Retinal pigment epithelial cell (primary cell): ENCODE measurements at regions not wholly inside any gene's neighbourhood (a gene's known extent, or its start where the extent isn't known, plus 50 kb on each side); places are given as distances from the start of the nearest gene placed in this dataset.

Source experiments
- DNase-seq: peaks from one replicate; pipeline ENCODE4 v3.0.0-alpha.2; 2010; ENCODE audit warnings: low read depth
- H3K4me3 ChIP-seq: 2 replicates; pipeline ENCODE4 v1.5.1; 2011; ENCODE audit warnings: mild to moderate bottlenecking, low read length, control low read depth, moderate library complexity
- TF ChIP-seq, protein P1 (sequence below): conservative IDR thresholded peaks from 2 replicates; pipeline ENCODE4 v1.5.1; 2011; ENCODE audit warnings: low read depth, low read length, control low read depth, inconsistent platforms

DNA sequence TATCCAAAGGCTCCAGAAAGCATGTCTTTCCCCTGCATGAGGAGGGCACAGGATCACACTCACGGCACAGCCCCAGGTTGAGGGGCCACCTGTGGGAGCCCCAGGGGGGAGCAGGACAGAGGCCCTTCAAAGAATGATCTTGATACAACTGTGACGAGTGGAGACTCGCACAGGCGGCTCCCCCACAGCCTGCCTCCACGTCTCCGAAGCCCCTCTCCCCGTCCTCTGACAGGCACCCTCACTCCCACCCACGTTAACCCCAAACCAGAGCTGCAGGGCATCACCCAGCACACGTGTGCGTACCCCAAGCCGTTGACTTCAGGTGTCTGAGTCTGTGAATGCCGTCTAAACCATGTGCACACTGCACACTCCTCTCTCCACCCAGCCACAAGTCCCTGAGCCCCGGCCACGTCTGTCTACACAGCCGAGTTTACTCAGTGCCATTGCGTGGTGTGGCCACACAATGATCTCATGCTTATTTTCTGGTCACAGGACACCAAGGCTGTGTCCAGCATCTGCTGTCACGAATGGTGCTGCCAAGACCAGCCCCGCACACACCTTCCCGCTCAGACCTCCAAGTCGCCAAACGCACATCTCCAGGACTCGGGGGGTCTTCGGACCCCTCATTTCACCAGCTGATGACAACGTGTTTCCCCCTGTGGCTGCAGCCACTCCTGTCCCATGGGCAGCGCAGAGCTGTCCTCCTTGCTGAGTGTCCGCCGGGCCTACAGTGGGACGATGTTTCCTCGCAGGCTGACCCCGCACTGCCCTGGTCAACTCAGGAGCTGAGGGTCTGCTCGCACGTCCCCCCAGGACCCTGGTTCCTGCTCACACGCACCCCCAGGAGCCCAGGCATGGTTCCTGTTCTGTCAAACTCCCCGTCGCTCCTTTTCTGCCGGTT is 251.2 kb downstream of the BRD1 start:
- TF ChIP-seq, protein P1, sequence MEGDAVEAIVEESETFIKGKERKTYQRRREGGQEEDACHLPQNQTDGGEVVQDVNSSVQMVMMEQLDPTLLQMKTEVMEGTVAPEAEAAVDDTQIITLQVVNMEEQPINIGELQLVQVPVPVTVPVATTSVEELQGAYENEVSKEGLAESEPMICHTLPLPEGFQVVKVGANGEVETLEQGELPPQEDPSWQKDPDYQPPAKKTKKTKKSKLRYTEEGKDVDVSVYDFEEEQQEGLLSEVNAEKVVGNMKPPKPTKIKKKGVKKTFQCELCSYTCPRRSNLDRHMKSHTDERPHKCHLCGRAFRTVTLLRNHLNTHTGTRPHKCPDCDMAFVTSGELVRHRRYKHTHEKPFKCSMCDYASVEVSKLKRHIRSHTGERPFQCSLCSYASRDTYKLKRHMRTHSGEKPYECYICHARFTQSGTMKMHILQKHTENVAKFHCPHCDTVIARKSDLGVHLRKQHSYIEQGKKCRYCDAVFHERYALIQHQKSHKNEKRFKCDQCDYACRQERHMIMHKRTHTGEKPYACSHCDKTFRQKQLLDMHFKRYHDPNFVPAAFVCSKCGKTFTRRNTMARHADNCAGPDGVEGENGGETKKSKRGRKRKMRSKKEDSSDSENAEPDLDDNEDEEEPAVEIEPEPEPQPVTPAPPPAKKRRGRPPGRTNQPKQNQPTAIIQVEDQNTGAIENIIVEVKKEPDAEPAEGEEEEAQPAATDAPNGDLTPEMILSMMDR = no peak
- no peak overlapping the region for H3K4me3 ChIP-seq
- no peak for DNase-seq

DNA sequence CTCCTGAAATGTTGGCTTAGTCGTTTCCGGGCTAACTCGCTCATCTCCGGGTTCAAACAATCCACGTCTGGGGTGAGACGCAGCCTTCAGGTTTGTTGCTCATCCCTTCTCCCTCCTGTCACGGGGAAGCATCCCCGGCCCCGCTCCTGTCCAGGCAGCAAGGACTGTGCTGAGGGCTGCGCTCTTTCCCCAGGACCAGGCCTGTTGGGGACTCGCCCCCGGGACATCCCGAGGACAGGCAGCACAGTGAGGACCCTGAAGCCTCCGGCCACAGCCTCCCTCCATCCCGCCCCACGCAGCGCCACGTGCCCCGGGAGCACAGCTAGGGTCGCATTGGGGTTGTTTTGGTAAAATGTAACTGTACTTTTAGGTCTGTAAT is 252.0 kb downstream of the BRD1 start:
- TF ChIP-seq, protein P1 = no peak
- H3K4me3 ChIP-seq = no peak overlapping the region
- DNase-seq = no peak

DNA sequence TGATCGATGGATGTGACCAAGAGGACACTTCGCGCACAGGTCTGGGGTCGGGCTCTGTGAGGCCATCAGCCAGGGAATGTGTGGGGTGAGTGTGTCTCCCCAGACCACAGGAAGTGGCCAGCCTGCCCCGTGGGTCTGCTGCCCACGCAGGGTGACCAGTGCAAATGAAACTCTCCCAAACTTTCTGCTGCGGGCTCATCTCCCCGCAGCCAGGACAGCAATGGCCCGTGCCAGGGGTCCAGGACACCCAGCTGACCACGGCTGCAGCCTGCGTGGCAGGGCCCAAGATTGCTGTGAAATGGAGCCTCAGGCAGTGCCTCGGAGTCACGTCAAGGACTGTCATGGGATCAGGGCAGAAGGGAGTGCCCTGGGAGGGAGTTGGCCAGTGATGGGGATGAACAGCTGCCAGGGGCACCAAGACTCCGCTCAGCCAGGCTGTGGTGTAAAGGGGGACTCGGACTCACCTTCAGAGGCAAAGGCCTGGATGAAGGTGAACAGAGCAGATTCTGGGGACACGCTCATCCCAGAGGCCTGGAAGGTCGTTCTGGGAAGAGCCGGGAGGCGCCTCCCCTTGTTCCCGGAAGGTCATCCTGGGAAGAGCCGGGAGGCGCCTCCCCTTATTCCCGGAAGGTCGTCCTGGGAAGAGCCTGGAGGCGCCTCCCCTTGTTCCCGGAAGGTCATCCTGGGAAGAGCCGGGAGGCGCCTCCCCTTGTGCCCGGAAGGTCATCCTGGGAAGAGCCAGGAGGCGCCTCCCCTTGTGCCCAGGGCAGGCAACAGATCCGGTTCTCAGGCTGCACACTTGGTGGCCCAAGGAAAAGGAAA is 252.6 kb downstream of the BRD1 start:
- TF ChIP-seq, protein P1 = no peak

DNA sequence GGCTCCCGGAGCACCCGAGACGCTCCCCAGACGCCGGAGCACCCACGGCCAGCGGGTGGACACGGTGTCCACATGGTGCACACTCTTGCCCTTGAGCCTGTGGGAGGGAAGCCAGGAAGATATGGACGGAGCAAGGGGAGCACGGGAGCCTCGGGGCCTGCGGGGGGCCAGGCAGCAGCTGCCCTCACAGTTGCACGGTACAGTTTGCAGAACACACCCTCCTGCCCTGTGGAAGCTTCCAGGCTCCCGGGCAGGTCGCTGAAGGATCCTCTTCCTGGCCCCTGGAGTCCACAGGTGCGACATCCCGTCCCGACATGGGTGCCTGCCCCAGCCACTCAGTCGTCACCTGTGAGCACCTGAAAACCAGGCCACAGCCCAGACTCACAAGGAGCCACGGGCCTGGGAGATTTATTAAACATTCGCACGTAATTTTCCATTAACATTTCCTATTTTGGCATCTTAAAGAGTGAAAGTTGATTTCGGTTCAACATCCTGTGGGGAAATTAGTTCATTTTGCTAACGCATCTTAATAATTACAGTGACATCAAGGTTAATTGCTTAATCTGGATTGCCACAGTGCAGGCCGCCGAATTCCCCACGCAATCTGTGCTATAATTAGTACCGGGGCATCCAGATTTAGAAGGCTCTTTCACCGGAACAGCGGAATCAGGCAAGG is 253.3 kb downstream of the BRD1 start:
- no peak overlapping the region for H3K4me3 ChIP-seq
- no peak for DNase-seq
- TF ChIP-seq, protein P1 = no peak

More for the DNA sequence above, 252.6 kb downstream of the BRD1 start:
- no peak for DNase-seq
- no peak overlapping the region for H3K4me3 ChIP-seq

DNA sequence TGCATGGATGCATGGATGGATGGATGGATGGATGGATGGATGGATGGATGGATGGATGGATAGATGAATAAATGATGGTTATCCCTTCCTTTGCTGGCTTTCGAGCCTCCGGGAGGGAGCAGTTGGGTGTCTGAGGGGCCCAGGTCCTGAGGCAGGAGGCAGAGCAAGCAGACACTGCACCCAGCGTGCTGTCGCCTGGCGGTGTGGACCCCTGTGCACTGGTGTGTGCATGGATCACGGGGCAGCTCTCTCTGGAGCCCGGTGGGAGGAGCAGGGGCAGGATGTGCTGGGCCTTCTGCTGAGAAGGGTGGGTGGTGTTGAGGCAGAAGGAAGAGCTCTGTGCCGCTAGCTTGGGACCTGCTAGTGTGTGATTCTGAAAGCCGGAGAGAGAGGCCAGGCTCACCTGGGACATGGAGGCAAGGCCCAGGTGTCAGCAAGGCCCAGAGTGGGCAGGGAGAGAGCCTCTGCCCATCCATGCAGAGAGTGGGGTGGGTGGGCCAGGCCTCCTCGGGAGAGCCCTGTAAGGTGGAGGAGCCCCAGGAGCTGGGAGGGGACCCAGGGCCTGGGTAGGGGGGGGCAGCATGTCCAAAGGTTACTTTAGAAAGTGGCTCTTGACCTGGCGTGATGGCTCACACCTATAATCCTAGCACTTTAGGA is 254.4 kb downstream of the BRD1 start:
- H3K4me3 ChIP-seq = no peak overlapping the region
- no peak for DNase-seq
- TF ChIP-seq, protein P1 = no peak

DNA sequence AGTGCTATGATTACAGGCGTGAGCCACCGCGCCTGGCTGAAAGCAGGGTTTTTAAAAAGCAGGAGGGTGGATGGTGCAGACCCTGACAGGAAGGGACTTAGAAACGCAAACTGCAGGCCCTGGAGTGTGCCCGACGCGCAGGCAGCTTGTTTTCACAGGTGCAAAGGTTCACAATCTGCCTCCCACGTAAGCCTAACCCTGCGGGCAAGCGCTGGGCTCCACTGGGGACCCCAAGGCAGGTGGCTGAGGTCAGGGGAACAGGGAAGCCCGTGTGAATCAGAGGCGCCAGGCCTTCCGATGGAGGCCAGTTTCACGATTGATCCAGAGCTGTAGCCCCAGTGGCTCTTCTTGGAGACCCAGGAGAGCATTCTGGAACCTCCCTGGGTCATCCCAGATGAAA is 256.3 kb downstream of the BRD1 start:
- DNase-seq = no peak
- no peak overlapping the region for H3K4me3 ChIP-seq
- TF ChIP-seq, protein P1 = no peak
